Esophagus squamous epithelium (tissue), 4 donors: ENCODE measurements at regions not wholly inside any gene's neighbourhood (a gene's known extent, or its start where the extent isn't known, plus 50 kb on each side); places are given as distances from the start of the nearest gene placed in this dataset.

Experiments used
- POLR2A ChIP-seq, 4 donors: fragments of 450-650 bp; IDR thresholded peaks; one replicate each; pipeline ENCODE4 v1.6.1; 2017; ENCODE audit warnings: antibody characterized with exemption in 4 of 4, mild to moderate bottlenecking in 4 of 4, moderate library complexity in 3 of 4
- TF ChIP-seq, protein P1 (sequence below), 6 experiments: fragments of 450-650 bp in 4 of 6; fragments of 200-600 bp in 2 of 6; sonication (generic) in 2 of 6; IDR thresholded peaks; one replicate each; pipeline ENCODE4 v1.5.1; 2016 to 2019; ENCODE audit warnings: antibody characterized with exemption in 6 of 6, mild to moderate bottlenecking in 4 of 6, moderate library complexity in 4 of 6

DNA sequence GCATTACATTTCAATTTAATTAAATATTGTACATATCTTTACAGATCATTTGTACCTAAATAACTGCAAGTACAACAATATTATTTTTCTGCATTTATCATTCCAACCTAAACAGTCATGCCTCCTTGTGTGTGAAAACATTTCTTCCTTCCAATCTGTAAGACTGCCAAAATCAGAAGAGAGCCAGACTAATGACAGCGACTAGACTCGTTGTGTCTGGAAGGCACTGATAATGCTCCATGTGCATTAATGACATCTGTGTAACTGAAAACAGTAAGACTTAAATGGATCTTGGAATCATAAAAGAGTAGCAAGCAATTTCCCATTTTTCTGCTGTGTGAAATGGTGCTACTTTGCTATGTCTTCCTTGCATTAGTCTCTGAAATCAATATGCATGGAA lies 278.0 kb upstream of the DSEL start:
- TF ChIP-seq, protein P1, sequence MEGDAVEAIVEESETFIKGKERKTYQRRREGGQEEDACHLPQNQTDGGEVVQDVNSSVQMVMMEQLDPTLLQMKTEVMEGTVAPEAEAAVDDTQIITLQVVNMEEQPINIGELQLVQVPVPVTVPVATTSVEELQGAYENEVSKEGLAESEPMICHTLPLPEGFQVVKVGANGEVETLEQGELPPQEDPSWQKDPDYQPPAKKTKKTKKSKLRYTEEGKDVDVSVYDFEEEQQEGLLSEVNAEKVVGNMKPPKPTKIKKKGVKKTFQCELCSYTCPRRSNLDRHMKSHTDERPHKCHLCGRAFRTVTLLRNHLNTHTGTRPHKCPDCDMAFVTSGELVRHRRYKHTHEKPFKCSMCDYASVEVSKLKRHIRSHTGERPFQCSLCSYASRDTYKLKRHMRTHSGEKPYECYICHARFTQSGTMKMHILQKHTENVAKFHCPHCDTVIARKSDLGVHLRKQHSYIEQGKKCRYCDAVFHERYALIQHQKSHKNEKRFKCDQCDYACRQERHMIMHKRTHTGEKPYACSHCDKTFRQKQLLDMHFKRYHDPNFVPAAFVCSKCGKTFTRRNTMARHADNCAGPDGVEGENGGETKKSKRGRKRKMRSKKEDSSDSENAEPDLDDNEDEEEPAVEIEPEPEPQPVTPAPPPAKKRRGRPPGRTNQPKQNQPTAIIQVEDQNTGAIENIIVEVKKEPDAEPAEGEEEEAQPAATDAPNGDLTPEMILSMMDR (IDR thresholded peaks at IDR 0.05), result no peak
- no peak for TF ChIP-seq POLR2A (IDR thresholded peaks at IDR 0.05)
